Ovary (tissue), 7 donors: ENCODE measurements at regions not wholly inside any gene's neighbourhood (a gene's known extent, or its start where the extent isn't known, plus 50 kb on each side); places are given as distances from the start of the nearest gene placed in this dataset.

Experiments used
- DNase-seq, 5 donors: peaks; one replicate each; pipeline ENCODE4 v3.0.0-alpha.2; 2019 to 2020
- H3K27ac ChIP-seq, 2 donors: fragments of 200-600 bp; one replicate each; pipeline versions ENCODE4 v1.5.1 to v1.8.0; 2019 to 2022
- H3K27me3 ChIP-seq: fragments of 200-600 bp; one replicate; pipeline ENCODE4 v1.8.0; 2022
- H3K36me3 ChIP-seq: fragments of 200-600 bp; sonication (generic); one replicate; pipeline ENCODE4 v1.5.1; 2019
- H3K4me1 ChIP-seq: one replicate; pipeline ENCODE4 v1.8.1; 2013; ENCODE audit warnings: mild to moderate bottlenecking, moderate library complexity; ENCODE audit not compliant: insufficient read depth
- H3K4me3 ChIP-seq: fragments of 200-600 bp; sonication (generic); one replicate; pipeline ENCODE4 v1.5.1; 2017
- H3K9me3 ChIP-seq, 2 donors: fragments of 200-600 bp in 1 of 2; sonication (generic) in 1 of 2; one replicate each; pipeline versions ENCODE4 v1.5.1 to v1.8.1; 2013 to 2019; ENCODE audit warnings: mild to moderate bottlenecking in 1 of 2, moderate library complexity in 1 of 2
- EP300 ChIP-seq: sonication (generic); formaldehyde crosslinking; IDR thresholded peaks from one replicate; pipeline ENCODE4 v1.6.1; 2017; ENCODE audit warnings: antibody characterized with exemption
- POLR2A ChIP-seq: fragments of 450-650 bp; IDR thresholded peaks from one replicate; pipeline ENCODE4 v1.6.1; 2017; ENCODE audit warnings: antibody characterized with exemption, mild to moderate bottlenecking, moderate library complexity
- WGBS, 3 donors: extraction: QIAGEN DNeasy Blood & Tissue Kit in 1 of 3; methylation state at CpG; one replicate each; pipeline versions ENCODE4 v1.1.5 to v1.1.7; 2013 to 2017; 5-methylcytosine and 5-hydroxymethylcytosine counted together
- intact Hi-C, 4 donors: fragments of 100-400 bp; cut with DNase I; formaldehyde crosslinking; loops; one replicate each; pipeline versions ENCODE4 v1.11.0 to v1.15.1; 2022 to 2023
- TF ChIP-seq, protein P1 (sequence below), 3 donors: fragments of 450-650 bp in 2 of 3; fragments of 200-600 bp in 1 of 3; IDR thresholded peaks; one replicate each; pipeline versions ENCODE4 v1.5.1 to v1.8.0; 2016 to 2022; ENCODE audit warnings: antibody characterized with exemption in 3 of 3, mild to moderate bottlenecking in 1 of 3
- donor health status: DM: no; HTN: no; CAD: no; lungs with moderate emphysema.
- donor health status: DM: no; HTN: no; CAD: no.
- donor health status: Bipolar disorder and iron deficiency.
- donor health status: DM: no; HTN: no; CAD: no.
- donor health status: DM: yes; HTN: yes; CAD: no.

- Histone ChIP-seq H3K36me3 (no peaks in the 10 kb centered on the region), H3K4me1 (no peaks in the 10 kb centered on the region), H3K4me3 (no peak overlapping the region), H3K27me3 (no peaks in the 10 kb centered on the region), H3K9me3 (no peaks in the 10 kb centered on the region), H3K27ac (no peak overlapping the region)
- TF ChIP-seq, protein P1, sequence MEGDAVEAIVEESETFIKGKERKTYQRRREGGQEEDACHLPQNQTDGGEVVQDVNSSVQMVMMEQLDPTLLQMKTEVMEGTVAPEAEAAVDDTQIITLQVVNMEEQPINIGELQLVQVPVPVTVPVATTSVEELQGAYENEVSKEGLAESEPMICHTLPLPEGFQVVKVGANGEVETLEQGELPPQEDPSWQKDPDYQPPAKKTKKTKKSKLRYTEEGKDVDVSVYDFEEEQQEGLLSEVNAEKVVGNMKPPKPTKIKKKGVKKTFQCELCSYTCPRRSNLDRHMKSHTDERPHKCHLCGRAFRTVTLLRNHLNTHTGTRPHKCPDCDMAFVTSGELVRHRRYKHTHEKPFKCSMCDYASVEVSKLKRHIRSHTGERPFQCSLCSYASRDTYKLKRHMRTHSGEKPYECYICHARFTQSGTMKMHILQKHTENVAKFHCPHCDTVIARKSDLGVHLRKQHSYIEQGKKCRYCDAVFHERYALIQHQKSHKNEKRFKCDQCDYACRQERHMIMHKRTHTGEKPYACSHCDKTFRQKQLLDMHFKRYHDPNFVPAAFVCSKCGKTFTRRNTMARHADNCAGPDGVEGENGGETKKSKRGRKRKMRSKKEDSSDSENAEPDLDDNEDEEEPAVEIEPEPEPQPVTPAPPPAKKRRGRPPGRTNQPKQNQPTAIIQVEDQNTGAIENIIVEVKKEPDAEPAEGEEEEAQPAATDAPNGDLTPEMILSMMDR (IDR thresholded peaks at IDR 0.05): no peak
- no peak for TF ChIP-seq POLR2A
- no peak for TF ChIP-seq EP300
- no peak for DNase-seq
- intact Hi-C loops: no loop called here
- WGBS, 3 donors: 55 to 63% (median 57%) methylated on average over 10 of the region's 10 CpGs
Measured at GRCh38 chr2:234178330-234179030, 128.0 kb downstream of the SPP2 start.

GRCh38 chr2:234175649-234176048, 125.1 kb downstream of the SPP2 start:
- Histone ChIP-seq H3K27me3 (no peaks in the 10 kb centered on the region), H3K4me1 (no peaks in the 10 kb centered on the region), H3K9me3 (no peaks in the 10 kb centered on the region), H3K27ac (no peak overlapping the region), H3K36me3 (no peaks in the 10 kb centered on the region), H3K4me3 (no peak overlapping the region)
- no peak for TF ChIP-seq EP300
- TF ChIP-seq, protein P1 (IDR thresholded peaks at IDR 0.05): no peak
- TF ChIP-seq POLR2A: no peak
- WGBS, 3 donors: 84 to 87% (median 85%) methylated on average over 6 of the region's 6 CpGs
- intact Hi-C loops: no loop called here
- DNase-seq: no peak

DNA sequence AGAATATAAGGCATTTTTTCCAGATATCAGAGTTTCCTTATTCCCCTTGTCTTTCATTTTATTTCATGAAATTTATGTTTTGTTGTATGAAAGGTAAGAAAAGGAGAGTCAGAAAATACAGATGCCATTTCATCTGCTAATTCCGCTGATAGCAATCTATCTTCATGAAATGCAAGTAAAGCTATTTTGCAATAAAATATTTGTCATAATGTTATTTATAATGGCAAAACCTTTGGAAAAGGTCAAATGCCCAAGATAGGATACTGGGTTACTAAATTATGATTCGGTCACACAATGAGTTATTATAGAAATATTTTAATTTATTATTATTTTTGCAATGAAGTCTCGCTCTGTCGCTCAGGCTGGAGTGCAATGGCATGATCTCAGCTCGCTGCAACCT, 124.2 kb downstream of the SPP2 start:
- no peaks in the 10 kb centered on the region for H3K27me3 ChIP-seq
- H3K27ac ChIP-seq: no peak overlapping the region
- intact Hi-C loops: no loop called here
- no peaks in the 10 kb centered on the region for H3K4me1 ChIP-seq
- TF ChIP-seq, protein P1 (IDR thresholded peaks at IDR 0.05): no peak
- TF ChIP-seq EP300 (no peak), POLR2A (no peak)
- no peaks in the 10 kb centered on the region for H3K9me3 ChIP-seq
- DNase-seq: no peak
- H3K36me3 ChIP-seq: no peaks in the 10 kb centered on the region
- 84 to 94% (median 89%) methylated on average over 5 of the region's 5 CpGs for WGBS, 3 donors
- H3K4me3 ChIP-seq: no peak overlapping the region

GRCh38 chr2:234172532-234172931, 122.0 kb downstream of the SPP2 start:
- DNase-seq: no peak
- 67 to 73% (median 68%) methylated on average over 4 of the region's 4 CpGs for WGBS, 3 donors
- no peaks in the 10 kb centered on the region for H3K4me1 ChIP-seq
- no peaks in the 10 kb centered on the region for H3K27me3 ChIP-seq
- TF ChIP-seq EP300 (no peak), POLR2A (no peak)
- TF ChIP-seq, protein P1 (IDR thresholded peaks at IDR 0.05): no peak
- H3K9me3 ChIP-seq: no peaks in the 10 kb centered on the region
- H3K36me3 ChIP-seq: no peaks in the 10 kb centered on the region
- intact Hi-C loops: no loop called here
- H3K4me3 ChIP-seq: no peak overlapping the region
- H3K27ac ChIP-seq: no peak overlapping the region
